ENCODE measurements at regions not wholly inside any gene's neighbourhood (a gene's known extent, or its start where the extent isn't known, plus 50 kb on each side); places are given as distances from the start of the nearest gene placed in this dataset.

DNA sequence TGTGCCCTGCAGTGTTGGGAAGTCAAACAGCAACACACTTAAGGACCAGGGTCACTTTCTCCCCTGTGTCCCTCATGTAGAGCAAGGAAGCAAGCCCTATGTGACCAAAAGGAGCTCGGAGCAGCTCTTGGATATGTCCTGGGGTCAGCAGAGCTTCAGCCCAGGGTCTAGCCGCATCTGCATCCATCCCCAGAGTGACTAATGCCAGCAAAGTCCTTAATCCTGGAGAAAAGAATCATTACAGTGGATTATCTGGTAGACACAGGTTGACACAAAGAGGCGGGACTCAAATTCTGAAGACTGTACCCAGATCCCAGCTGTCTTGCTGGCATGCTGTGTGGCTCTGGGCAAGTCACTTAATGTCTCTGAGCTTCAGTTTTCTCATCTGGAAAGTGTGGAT is 239.1 kb upstream of the PWP1 start:
- no peaks in the 10 kb centered on the region for H3K27me3 ChIP-seq (ENCODE audit: control insufficient read depth in 2 of 2, insufficient read depth in 2 of 2, low read length in 2 of 2)
- no peaks in the 10 kb centered on the region for H4K20me1 ChIP-seq (replicated peaks; ENCODE audit: control insufficient read depth, extremely low read depth, insufficient read depth, low read length)
- intact Hi-C loops (cut with micrococcal nuclease) (no loop called here), dilution Hi-C loops (cut with MboI; ENCODE audit: extremely low pct_ligation_motif_present, low sequenced_read_pairs) (no loop called here)
- no peak for DNase-seq (ENCODE audit: low read depth, low spot score)
- no peak overlapping the region for H3K27ac ChIP-seq (ENCODE audit: insufficient read depth, low read depth, low read length)
- no peak overlapping the region for H3K9ac ChIP-seq (replicated peaks; ENCODE audit: extremely low read depth, insufficient read depth, low read length)
- no TSS peak for BruUV-seq (replicated peaks)
- H3K4me3 ChIP-seq (replicated peaks in 1 of 3; ENCODE audit: insufficient read depth in 1 of 3, low read depth in 1 of 3, low read length in 3 of 3): no peak overlapping the region
- ChIA-PET CTCF (interaction anchor here (0.9 to 2.4 kb wide), 2 partner anchors 161 to 314 kb away, joined by 3 to 10 read pairs; no protein-coding TSS in a partner anchor), POLR2A (no interaction called here)
- H3K4me1 ChIP-seq (ENCODE audit: control insufficient read depth, extremely low read depth, insufficient read depth, low read length): no peaks in the 10 kb centered on the region
- H2AFZ ChIP-seq (ENCODE audit: low read depth, low read length): no peak overlapping the region
- no peaks in the 10 kb centered on the region for H3K36me3 ChIP-seq (ENCODE audit: control insufficient read depth in 2 of 2, extremely low read depth in 1 of 2, insufficient read depth in 2 of 2, low read length in 2 of 2)
- no peaks in the 10 kb centered on the region for H3K9me3 ChIP-seq (replicated peaks; ENCODE audit: control insufficient read depth, insufficient read depth, low read length)
- H3K4me2 ChIP-seq (ENCODE audit: insufficient read depth, low read length): no peak overlapping the region
- TF ChIP-seq, protein P1, sequence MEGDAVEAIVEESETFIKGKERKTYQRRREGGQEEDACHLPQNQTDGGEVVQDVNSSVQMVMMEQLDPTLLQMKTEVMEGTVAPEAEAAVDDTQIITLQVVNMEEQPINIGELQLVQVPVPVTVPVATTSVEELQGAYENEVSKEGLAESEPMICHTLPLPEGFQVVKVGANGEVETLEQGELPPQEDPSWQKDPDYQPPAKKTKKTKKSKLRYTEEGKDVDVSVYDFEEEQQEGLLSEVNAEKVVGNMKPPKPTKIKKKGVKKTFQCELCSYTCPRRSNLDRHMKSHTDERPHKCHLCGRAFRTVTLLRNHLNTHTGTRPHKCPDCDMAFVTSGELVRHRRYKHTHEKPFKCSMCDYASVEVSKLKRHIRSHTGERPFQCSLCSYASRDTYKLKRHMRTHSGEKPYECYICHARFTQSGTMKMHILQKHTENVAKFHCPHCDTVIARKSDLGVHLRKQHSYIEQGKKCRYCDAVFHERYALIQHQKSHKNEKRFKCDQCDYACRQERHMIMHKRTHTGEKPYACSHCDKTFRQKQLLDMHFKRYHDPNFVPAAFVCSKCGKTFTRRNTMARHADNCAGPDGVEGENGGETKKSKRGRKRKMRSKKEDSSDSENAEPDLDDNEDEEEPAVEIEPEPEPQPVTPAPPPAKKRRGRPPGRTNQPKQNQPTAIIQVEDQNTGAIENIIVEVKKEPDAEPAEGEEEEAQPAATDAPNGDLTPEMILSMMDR (IDR thresholded peaks at IDR 0.05; ENCODE audit: extremely low read depth in 1 of 2, insufficient read depth in 1 of 2, low read depth in 1 of 2, low read length in 2 of 2): no peak
- TF ChIP-seq GATA2 (IDR thresholded peaks at IDR 0.05; ENCODE audit: insufficient read depth, insufficient read length, low read depth, low read length): no peak
- no peak for TF ChIP-seq EZH2 (IDR thresholded peaks at IDR 0.05; ENCODE audit: borderline replicate concordance, low read depth, low read length, severe bottlenecking)
- no peak for TF ChIP-seq JUN (IDR thresholded peaks at IDR 0.05; ENCODE audit: borderline replicate concordance, insufficient read depth, insufficient read length, low read depth)
- TF ChIP-seq POLR2A (IDR thresholded peaks at IDR 0.05; ENCODE audit: low read depth, low read length): no peak
- no peak for TF ChIP-seq FOS (IDR thresholded peaks at IDR 0.05; ENCODE audit: borderline replicate concordance, insufficient read depth, low read length)
- no peak for TF ChIP-seq MYC (IDR thresholded peaks at IDR 0.05; ENCODE audit: low read depth, low read length)
- no peak for TF ChIP-seq POLR2AphosphoS5 (IDR thresholded peaks at IDR 0.05; ENCODE audit: insufficient read depth, low read depth, low read length)
- TF ChIP-seq, protein P2, sequence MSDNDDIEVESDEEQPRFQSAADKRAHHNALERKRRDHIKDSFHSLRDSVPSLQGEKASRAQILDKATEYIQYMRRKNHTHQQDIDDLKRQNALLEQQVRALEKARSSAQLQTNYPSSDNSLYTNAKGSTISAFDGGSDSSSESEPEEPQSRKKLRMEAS (IDR thresholded peaks at IDR 0.05; ENCODE audit: insufficient read depth, insufficient read length): no peak
- no peaks in the 10 kb centered on the region for H3K9me1 ChIP-seq (replicated peaks; ENCODE audit: control insufficient read depth, extremely low read depth, insufficient read depth, low read length)
- no peaks in the 10 kb centered on the region for H3K79me2 ChIP-seq (ENCODE audit: control insufficient read depth, insufficient read depth, low read length)
- FAIRE-seq: no peak
